Omental fat pad (tissue), 3 donors: ENCODE measurements at regions not wholly inside any gene's neighbourhood (a gene's known extent, or its start where the extent isn't known, plus 50 kb on each side); places are given as distances from the start of the nearest gene placed in this dataset.

ENCODE experiments used
- ATAC-seq: fragments of 150-250 bp; one replicate; pipeline ENCODE4 v1.9.1; 2016; ENCODE audit warnings: mild to moderate bottlenecking, moderate library complexity; ENCODE audit not compliant: low FRiP score
- DNase-seq: peaks from one replicate; pipeline ENCODE4 v3.0.0-alpha.2; 2019; ENCODE audit warnings: low spot score
- CTCF ChIP-seq, 3 donors: fragments of 450-650 bp; IDR thresholded peaks; one replicate each; pipeline ENCODE4 v1.5.1; 2016 to 2017; ENCODE audit warnings: antibody characterized with exemption in 3 of 3, mild to moderate bottlenecking in 3 of 3, moderate library complexity in 2 of 3

GRCh38 chr13:40084934-40085333 is 429.5 kb downstream of the COG6 start:
- no peak for TF ChIP-seq CTCF (IDR thresholded peaks at IDR 0.05)
- no peak for DNase-seq
- no peak for ATAC-seq

- DNase-seq (no peak), ATAC-seq (no peak)
- no peak for TF ChIP-seq CTCF (IDR thresholded peaks at IDR 0.05)
Measured at GRCh38 chr13:40087091-40088002, 431.9 kb downstream of the COG6 start.

GRCh38 chr13:40094056-40094455 is 438.6 kb downstream of the COG6 start:
- DNase-seq (no peak), ATAC-seq (no peak)
- no peak for TF ChIP-seq CTCF (IDR thresholded peaks at IDR 0.05)

GRCh38 chr13:40095695-40096356 is 440.4 kb downstream of the COG6 start:
- TF ChIP-seq CTCF (IDR thresholded peaks at IDR 0.05), result no peak
- no peak for ATAC-seq
- DNase-seq, result no peak

- ATAC-seq (no peak), DNase-seq (no peak)
- TF ChIP-seq CTCF (IDR thresholded peaks at IDR 0.05), result no peak
Measured at GRCh38 chr13:40096357-40096901, 441.0 kb downstream of the COG6 start.

GRCh38 chr13:40098246-40098645 is 442.8 kb downstream of the COG6 start:
- ATAC-seq (no peak), DNase-seq (no peak)
- TF ChIP-seq CTCF (IDR thresholded peaks at IDR 0.05), result no peak
